C1 segment of cervical spinal cord (tissue), 14 donors: ENCODE measurements at regions not wholly inside any gene's neighbourhood (a gene's known extent, or its start where the extent isn't known, plus 50 kb on each side); places are given as distances from the start of the nearest gene placed in this dataset.

Source experiments
- DNase-seq, 14 donors: peaks; one replicate each; lab custom pipeline; 2025; lab: John Stamatoyannopoulos, UW

DNA sequence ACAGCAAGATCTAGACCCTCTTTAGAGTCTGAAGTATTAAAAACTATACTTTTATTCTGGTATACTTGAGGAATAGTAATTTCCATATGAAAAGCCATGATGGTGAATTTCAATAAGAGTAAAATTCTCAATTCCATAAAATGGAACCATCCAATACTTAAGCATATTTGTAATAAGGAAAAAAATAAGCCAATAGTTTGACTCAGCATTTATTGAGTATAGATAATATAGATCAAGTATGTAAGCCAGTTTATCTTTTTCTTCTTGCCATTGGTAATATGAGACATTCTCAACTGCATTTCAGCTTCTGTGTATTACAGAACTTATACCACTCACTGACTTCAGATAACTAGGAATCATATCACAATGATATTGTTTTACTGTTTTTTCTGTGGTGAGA, 361.0 kb downstream of the SLCO4C1 start:
- no peak for DNase-seq

DNA sequence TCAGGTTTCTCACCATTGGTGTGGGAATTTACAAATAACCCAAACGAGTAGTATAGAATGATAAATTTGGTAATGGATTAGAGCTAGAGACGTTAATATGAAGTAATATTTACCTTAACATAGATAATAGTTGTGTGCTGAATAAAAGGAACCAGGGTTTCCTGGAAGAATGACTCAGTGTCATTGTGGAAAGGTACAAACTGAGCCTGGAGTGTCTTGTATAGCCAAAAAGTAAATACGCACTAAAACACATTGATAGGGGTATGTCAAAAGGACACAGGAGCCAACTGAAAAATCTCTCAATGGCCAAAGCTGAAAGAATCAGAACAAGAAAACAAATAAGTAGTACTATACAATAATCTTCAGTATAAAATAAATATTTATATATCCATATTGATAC, 363.5 kb downstream of the SLCO4C1 start:
- no peak for DNase-seq

DNA sequence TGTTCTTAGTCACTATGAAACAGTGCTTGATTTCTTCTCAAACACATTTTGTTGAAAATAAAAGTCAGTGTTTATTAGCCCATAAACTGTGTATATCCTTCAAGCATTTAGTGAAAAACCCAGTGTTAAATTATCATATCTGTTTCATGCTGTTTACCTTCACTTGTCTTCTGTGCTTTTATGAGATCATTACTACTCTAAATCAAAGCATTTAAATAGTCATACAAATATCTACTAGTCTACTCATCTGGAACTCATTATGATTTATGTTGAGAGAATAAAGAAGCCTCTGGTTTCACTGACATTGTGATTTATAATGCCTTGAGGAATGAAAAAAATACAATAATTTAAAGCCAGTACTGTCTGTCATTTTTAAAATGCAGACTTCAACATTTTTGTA, 366.5 kb downstream of the SLCO4C1 start:
- no peak for DNase-seq

DNA sequence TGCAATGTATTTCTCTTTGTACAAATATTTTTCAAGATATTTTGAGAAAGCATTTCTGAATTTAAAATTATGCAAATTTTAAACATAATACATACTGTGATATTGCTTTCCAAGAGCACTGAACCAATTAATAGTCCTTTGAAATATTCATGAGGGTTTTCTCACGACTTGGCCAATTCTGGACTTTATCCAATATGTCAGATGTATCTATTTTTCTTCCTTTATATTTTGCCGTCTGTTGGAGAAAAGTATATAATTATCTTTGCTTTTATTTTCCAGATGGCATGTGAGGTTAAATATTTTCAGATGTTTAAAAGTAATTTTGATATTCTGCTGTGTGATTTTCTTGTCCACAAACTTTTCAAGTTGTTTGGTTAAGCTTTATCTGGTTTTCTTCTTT, 378.9 kb downstream of the SLCO4C1 start:
- DNase-seq, result no peak

DNA sequence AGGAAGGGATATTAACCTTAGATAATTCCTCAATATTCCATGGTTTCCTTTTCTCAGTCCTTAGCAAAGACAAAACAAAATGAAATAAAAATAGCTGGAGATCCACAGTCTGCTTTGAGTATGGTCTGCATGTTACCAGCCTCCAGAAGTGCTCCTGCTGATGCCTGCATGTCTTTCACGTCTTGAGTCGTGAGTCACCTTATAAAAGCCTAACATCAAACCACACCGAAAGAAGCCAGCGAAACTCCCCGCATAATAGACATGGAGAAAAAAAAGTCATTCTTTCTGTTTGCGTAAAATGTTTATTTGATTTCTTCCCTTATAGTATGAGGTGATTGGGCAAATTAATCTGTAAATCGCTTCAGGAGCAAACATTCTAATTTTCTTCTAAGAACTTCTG, 380.5 kb downstream of the SLCO4C1 start:
- DNase-seq, result no peak

DNA sequence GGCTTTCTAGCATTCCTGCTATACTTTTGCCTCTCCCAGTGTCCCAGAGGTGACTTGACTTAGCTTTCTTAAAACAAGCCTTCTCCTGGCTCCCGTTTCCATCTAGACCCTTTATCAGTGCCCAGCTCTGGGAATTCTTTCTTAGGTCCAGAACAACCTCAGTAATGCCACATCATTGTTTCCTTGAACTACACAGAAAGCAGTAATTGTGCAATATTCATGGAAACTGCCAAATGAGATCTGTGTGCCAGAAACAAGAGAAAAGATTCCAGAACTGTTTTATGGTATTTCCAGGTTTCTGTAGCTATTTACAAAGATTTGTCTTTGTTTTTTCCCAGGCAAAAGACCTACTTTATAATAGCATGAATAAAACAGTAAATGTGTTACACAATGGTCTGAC, 391.3 kb downstream of the SLCO4C1 start:
- DNase-seq, result peak in 1 of 14 donors; percentile 1

DNA sequence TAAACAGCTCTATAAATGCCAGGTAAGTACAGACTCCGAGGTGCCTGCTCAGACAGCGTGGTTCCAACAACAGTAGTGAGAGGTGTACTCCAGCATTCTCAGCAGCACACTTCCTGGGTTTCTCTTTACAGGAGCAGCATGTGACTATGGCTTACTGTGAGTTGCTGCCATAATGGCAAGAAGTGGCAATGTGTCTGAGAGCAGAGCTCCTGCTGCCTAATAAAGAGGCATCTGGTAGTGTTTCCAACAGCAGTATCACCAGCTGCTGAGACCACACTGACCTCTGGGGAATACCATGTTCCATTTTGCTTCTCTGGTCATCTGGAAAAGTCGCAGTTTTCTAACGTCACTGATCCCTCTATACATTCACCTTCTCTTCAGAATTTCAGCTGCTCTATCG, 398.2 kb downstream of the SLCO4C1 start:
- no peak for DNase-seq

DNA sequence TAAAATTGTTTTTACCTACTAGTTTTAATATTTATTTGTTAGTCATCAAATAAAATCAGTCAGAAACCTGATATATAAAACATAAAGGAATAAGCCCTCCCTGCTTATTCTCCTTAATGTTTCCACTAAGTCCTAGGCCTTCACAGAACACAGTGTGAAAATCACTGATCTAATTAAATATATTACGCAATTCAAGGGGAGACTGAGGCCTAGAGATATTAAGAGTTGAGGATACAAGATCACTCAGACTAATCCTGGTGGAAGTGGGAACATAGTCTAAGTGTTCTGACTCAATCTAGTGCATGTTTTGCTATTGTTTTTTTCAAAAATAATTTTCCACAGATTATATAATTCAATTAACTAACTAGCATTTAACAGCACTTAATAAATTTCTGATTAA, 401.1 kb downstream of the SLCO4C1 start:
- no peak for DNase-seq

DNA sequence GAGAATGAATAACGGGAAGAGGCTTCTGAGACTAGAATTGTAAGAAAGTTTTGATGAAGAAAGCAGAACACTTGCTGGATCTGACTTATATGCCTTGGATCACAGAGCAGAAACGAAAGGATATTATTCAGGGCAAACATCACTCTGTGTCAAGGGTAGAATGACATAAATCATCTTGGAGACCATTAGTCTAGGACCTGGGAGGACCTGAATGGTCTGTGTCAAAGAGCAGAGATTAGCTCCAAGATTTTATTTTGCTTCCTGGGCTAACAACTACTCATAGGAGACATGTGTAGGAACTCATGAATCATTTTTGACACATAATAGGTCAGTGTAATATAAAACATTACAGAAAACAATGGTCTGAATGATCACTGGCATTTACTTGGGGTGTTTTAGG, 417.9 kb downstream of the SLCO4C1 start:
- DNase-seq, result no peak

DNA sequence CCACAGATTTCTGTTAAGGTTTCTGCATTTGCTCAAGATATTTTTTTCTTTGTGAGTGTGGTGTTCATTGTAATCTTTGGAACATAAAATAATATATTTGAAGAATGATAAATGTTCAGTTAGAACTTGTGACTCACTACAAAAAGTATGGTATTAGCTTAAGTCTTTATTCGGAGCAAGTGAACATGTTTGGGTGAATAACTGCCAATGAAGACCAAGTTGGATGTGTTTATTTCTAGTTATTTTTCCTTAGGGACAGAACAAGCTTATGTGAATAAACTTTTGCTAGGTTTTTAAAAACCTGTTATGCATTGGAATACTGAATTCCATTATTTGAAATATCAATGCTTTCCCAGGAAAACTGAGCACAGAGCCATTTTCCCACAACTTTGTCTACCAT, 418.6 kb downstream of the SLCO4C1 start:
- no peak for DNase-seq

DNA sequence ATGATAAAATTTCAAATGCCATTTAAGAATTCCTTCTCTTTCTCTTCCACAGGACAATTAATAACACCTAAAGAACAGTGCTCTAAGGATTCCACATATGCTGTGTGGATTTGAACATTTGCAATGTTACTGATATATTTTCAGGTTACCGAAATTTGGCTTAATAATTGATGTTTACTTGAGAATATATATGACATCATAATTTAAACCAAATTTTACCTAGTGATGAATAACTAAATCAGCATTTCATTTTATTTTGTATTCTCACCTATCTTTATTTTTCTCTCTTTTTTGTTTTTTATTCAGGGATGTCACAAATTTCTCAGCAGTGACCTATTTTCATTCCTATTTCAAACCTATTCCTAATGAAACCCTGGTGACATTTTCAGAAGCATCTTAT, 429.6 kb downstream of the SLCO4C1 start:
- DNase-seq, result no peak

DNA sequence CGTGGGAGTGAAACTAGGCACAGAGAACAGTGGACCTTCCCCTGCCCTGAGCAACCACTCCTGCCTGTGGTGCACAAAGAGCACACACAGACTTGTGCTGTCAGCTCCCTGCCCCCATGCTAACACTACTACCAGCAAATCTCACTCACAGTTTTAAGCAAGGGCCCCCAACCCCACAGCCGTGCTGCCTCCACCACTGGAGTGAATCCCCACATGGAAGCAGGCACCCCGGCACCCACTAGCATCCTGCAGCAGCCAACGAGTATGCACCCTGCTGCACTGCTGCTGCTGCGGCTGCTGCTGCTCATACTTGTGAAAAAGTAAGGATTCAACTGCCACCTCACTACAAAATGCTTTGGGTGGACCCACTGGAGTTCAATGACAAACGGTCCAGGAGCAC, 435.5 kb downstream of the SLCO4C1 start:
- no peak for DNase-seq

DNA sequence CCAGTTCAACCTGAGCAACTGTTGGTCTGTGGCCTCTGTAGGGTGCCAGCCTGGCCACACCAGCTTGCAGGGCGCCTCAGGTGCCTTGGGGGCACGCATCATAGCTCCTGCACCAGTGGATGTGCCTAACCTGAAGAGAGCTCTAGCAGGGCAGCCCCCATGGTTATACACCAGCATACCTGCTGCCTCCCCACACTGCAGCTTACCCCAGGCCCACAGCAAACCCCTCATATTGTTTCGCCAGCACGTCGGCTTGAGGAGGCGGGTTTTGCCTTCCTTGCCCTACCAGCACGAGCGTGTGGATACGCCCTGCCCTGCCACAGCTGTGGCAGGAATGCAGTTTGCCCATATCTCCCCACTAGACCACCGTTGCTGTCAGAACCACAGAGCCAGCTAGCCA, 435.9 kb downstream of the SLCO4C1 start:
- DNase-seq, result no peak

DNA sequence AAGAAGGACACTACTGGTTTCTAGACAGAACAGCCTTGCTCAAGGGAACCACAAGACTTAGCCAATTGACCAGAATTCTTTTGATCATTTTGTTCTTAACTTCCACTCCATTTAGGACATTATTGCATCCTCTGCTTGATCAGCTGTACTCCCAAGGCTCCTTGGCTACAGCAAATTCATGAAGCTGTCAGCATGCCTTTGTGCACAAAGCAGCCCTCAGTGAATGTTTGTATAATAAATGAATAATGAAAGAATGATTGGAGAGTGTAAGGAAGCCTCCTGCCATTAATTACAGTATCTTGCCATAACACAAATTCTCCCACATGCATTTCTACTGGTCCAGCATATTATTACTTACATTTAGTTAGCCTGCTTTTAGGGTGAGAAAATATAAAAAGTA, 449.6 kb downstream of the SLCO4C1 start:
- no peak for DNase-seq

DNA sequence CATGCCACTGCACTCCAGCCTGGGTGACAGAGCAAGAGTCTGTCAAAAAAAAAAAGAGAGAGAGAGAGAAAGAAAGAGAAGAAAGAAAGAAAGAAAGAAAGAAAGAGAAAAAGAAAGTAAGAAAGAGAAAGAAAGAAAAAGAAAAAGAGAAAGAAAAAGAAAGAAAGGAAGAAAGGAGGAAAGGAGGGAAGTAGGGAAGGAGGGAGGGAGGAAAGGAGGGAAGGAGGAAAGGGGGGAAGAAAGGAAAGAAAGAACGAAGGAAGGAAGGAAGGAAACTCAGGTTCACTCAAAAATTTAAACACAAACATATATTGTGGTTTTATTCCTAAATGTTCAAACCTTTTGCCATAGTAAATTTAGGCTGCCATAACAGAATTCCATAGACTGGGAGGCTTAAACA, 453.0 kb downstream of the SLCO4C1 start:
- no peak for DNase-seq

DNA sequence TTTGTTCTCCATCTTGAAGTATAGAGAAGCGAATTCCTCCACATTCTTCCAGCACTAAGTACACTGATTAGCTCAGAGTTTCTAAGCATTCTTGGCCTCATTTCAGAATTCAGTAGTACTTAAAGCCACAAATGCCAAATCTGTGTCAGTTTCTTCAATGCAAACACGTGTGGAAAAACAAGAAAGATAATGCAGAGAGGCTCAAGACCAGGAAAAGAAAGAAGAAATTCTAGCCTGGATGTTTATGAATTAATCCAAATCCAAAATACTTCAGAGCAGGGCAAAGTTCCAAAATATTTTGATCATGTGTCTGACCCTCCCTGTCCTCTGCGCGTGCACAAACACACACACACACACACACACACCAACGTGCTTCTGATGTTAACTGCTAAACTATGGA, 457.6 kb downstream of the SLCO4C1 start:
- no peak for DNase-seq

DNA sequence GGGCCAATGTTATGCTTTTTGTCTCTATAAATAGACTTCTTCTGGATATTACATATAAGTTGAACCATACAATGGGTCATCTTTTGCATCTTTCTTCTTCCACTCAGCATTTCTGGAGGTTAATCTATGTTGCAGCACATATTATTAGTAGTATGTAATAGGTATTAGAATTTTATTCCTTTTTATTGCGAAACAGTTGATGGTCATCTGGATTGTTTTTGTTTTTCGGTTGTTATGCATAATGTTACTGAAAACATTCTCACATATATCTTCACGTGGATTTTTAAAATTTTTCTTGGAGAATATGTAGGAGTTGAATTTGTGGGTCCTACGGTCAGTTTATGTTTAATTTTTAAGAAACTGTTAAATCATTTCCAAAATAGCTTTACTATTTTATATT, 466.8 kb downstream of the SLCO4C1 start:
- DNase-seq, result no peak

DNA sequence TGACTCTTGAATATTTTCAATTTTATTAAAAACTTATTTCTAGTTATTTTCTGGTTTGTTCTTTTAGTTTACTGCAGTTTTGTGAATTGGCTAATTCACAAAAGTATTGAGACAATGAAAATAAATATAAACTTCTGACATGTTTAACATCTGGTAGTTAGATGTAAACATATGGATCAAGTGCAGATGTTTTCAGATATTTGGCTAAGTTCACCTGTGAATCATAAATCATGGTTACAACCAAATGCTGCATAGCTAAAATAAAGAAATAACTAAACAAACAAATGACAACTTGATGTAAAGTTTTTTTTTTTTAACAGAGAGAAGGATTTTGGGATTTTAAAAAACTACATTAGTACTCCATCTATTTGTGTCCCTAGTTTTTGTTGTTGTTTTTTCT, 484.6 kb downstream of the SLCO4C1 start:
- DNase-seq, result no peak

DNA sequence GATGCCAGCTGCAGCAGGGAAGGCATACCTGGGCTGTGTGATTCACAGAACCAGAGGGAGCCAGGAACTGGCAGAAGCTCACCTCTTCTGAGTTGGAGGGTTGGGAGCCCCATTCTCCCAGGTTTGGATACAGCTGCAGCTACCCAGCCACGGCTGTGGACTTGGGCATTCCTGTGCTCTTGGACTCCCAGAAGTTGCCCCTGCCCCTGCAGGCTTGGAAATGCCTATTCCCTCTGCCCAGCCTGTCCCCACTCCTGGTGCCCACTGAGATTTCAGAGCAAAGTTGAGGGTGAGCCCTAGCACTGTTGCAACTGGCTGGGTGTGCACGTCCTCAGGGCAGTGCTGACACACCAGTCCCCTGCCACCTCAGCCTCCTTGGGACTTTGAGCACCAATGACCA, 489.7 kb downstream of the SLCO4C1 start:
- no peak for DNase-seq

DNA sequence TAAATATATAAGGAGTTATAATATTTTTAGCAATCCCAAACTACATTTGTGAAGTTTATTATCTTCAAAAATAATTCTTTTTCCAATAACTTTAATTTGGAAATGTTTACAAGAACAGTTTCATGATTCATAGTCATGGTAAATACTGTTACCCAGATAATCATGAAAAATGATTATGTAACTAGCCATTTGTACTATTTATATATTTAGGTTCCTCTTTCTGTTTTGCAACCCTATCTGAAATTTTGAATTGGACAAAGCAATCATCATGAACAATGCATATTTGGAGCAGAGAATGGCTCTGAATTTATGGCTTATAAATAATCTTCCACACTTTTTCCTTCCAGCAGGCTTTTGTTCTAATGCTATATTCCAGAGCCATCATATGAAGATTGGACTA, 499.7 kb downstream of the SLCO4C1 start:
- DNase-seq, result no peak

DNA sequence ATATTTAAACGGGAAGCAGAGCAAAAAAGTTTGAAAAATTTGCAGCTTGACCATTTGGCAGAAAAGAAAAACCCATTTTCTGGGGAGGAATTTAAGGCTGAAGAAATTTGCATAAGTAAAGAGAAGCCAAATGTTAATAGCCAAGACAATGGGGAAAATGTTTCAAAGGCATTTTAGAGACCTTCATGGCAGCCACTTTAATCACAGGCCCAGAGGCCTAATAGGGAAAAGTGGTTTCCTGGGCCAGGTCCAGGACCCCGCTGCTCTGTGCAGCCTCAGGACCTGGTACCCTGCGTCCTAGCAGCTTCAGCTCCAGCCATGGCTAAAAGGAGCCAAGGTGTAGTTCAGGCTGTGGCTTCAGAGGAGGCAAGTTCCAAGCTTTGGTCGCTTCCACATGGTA, 507.3 kb downstream of the SLCO4C1 start:
- DNase-seq, result no peak

DNA sequence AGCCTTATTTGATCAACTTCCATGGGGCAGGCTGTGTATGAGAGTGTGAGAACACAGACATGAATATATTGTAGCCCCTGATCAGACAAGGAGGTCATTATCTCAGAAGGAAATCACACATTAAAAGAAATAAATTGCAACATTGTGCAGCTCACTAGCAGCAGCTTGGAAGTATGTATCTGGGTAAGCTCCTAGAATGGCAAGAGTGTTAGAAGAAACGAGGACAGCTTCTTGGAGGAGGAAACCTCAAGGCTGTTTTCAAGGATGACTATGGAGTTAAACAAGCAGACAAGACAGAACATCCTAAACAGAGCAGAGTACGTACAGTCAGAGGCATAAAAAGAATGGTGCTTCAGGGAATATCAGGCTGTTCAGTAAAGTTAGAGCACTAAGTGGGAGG, 511.0 kb downstream of the SLCO4C1 start:
- no peak for DNase-seq

DNA sequence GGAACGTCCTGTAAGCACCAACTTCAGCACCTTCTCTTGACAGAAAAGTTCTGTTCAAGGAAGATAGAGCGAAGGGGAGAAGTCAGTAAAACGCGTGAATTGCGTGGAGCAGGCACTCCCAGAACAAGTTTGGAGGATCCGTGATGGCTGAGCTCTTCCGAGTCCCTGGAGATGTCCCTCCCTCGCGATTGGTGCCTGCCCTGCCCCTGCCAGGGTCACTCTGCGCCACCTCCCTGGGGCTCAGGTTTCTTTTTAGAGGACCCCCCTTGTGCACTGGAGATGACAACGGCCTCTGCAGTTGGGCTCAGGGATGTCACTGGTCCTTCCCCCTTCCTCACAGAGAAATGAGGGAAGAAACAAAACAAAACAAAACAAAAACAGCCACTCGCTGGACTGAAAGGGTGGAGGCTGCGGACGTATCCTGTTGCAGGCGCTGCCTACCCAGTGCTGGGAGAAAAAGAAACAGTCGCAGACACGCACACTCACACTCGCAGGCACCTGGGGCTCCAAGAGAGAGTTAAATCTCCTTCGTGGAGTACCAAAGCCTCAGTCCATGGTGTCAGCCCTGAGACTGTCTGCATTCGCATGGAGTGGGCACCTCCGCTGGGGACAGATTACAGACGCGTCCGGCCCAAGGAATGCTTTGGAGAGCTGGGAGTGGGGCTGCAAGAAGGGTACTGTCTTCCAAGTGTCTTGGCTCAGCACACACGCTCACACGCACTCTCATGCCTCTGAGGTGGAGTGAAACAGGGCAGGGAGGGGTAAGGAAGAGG, 512.7 kb downstream of the SLCO4C1 start:
- no peak for DNase-seq
